HEK293 (cell line): ENCODE measurements at regions not wholly inside any gene's neighbourhood (a gene's known extent, or its start where the extent isn't known, plus 50 kb on each side); places are given as distances from the start of the nearest gene placed in this dataset.

ENCODE experiments used
- ZBTB7A ChIP-seq: fragments of 450-650 bp; formaldehyde crosslinking; IDR thresholded peaks from 2 replicates; pipeline ENCODE4 v1.5.1; 2016; ENCODE audit warnings: low read depth, missing biosample characterization, missing genetic modification characterization
- ZFP37 ChIP-seq: fragments of 450-650 bp; formaldehyde crosslinking; IDR thresholded peaks from 2 replicates; pipeline ENCODE4 v1.5.1; 2016; ENCODE audit warnings: missing biosample characterization, missing genetic modification characterization
- ZNF24 ChIP-seq: fragments of 450-650 bp; formaldehyde crosslinking; IDR thresholded peaks from 2 replicates; pipeline ENCODE4 v1.5.1; 2016; ENCODE audit warnings: missing biosample characterization, missing genetic modification characterization
- ZNF274 ChIP-seq, 2 experiments: fragments of 200-500 bp in 1 of 2; fragments of 450-650 bp in 1 of 2; sonication (Bioruptor generic) in 1 of 2; formaldehyde crosslinking in 1 of 2; IDR thresholded peaks; 2 replicates each; pipeline versions ENCODE4 v1.5.1 to v1.6.1; 2014 to 2016; ENCODE audit warnings: borderline replicate concordance in 1 of 2, inconsistent platforms in 1 of 2, low read length in 1 of 2, missing biosample characterization in 1 of 2, missing genetic modification characterization in 1 of 2
- ZNF501 ChIP-seq: fragments of 450-650 bp; formaldehyde crosslinking; IDR thresholded peaks from 2 replicates; pipeline ENCODE4 v1.5.1; 2016; ENCODE audit warnings: missing biosample characterization, missing genetic modification characterization
- ZNF654 ChIP-seq: fragments of 450-650 bp; formaldehyde crosslinking; IDR thresholded peaks from 2 replicates; pipeline ENCODE4 v1.5.1; 2016; ENCODE audit warnings: low read depth, missing biosample characterization, missing genetic modification characterization
- ZNF670 ChIP-seq: fragments of 450-650 bp; formaldehyde crosslinking; IDR thresholded peaks from 2 replicates; pipeline ENCODE4 v1.5.1; 2016; ENCODE audit warnings: missing biosample characterization, missing genetic modification characterization, low read depth
- ZNF776 ChIP-seq: fragments of 450-650 bp; formaldehyde crosslinking; IDR thresholded peaks from 2 replicates; pipeline ENCODE4 v1.5.0; 2017; ENCODE audit warnings: missing biosample characterization, missing genetic modification characterization, borderline replicate concordance
- TF ChIP-seq, protein P1 (sequence below): fragments of 450-650 bp; formaldehyde crosslinking; IDR thresholded peaks from 2 replicates; pipeline ENCODE4 v1.5.1; 2016; ENCODE audit warnings: missing biosample characterization, missing genetic modification characterization
- TF ChIP-seq, protein P2 (sequence below): fragments of 450-650 bp; formaldehyde crosslinking; IDR thresholded peaks from 2 replicates; pipeline ENCODE4 v1.5.1; 2016; ENCODE audit warnings: missing biosample characterization, missing genetic modification characterization
- TF ChIP-seq, protein P3 (sequence below): fragments of 450-650 bp; formaldehyde crosslinking; IDR thresholded peaks from 2 replicates; pipeline ENCODE4 v1.5.1; 2017; ENCODE audit warnings: missing biosample characterization, mild to moderate bottlenecking, missing genetic modification characterization, moderate library complexity

DNA sequence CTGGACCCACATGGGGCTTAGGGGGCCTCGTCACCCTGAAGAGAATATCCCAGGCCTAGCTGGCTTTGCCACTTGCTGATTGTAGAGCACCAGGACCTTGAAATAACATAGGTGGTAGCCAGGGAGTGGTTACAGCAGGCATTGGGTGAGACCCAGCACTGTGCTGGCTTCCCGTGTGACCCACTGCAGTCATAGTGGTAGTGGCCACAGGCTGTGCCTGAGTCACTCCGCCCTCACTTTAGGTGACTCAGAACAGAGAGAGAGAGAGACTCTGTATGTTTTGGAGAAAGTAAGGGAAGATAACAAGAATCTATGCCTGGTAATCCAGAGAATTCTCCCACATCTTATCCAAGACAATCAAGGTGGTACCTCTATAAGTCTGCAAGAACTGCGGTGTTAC is 98.7 kb upstream of the LHX8 start:
- TF ChIP-seq ZNF670 (tag by site-specific recombination), result no peak
- TF ChIP-seq ZFP37, result no peak
- TF ChIP-seq, protein P1, sequence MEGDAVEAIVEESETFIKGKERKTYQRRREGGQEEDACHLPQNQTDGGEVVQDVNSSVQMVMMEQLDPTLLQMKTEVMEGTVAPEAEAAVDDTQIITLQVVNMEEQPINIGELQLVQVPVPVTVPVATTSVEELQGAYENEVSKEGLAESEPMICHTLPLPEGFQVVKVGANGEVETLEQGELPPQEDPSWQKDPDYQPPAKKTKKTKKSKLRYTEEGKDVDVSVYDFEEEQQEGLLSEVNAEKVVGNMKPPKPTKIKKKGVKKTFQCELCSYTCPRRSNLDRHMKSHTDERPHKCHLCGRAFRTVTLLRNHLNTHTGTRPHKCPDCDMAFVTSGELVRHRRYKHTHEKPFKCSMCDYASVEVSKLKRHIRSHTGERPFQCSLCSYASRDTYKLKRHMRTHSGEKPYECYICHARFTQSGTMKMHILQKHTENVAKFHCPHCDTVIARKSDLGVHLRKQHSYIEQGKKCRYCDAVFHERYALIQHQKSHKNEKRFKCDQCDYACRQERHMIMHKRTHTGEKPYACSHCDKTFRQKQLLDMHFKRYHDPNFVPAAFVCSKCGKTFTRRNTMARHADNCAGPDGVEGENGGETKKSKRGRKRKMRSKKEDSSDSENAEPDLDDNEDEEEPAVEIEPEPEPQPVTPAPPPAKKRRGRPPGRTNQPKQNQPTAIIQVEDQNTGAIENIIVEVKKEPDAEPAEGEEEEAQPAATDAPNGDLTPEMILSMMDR (tag by site-specific recombination), result no peak
- TF ChIP-seq ZNF654 (tag by site-specific recombination), result no peak
- TF ChIP-seq ZNF24 (tag by site-specific recombination), result no peak
- TF ChIP-seq, protein P2, sequence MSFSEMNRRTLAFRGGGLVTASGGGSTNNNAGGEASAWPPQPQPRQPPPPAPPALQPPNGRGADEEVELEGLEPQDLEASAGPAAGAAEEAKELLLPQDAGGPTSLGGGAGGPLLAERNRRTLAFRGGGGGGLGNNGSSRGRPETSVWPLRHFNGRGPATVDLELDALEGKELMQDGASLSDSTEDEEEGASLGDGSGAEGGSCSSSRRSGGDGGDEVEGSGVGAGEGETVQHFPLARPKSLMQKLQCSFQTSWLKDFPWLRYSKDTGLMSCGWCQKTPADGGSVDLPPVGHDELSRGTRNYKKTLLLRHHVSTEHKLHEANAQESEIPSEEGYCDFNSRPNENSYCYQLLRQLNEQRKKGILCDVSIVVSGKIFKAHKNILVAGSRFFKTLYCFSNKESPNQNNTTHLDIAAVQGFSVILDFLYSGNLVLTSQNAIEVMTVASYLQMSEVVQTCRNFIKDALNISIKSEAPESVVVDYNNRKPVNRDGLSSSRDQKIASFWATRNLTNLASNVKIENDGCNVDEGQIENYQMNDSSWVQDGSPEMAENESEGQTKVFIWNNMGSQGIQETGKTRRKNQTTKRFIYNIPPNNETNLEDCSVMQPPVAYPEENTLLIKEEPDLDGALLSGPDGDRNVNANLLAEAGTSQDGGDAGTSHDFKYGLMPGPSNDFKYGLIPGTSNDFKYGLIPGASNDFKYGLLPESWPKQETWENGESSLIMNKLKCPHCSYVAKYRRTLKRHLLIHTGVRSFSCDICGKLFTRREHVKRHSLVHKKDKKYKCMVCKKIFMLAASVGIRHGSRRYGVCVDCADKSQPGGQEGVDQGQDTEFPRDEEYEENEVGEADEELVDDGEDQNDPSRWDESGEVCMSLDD, result no peak
- TF ChIP-seq ZNF501, result no peak
- TF ChIP-seq, protein P3, sequence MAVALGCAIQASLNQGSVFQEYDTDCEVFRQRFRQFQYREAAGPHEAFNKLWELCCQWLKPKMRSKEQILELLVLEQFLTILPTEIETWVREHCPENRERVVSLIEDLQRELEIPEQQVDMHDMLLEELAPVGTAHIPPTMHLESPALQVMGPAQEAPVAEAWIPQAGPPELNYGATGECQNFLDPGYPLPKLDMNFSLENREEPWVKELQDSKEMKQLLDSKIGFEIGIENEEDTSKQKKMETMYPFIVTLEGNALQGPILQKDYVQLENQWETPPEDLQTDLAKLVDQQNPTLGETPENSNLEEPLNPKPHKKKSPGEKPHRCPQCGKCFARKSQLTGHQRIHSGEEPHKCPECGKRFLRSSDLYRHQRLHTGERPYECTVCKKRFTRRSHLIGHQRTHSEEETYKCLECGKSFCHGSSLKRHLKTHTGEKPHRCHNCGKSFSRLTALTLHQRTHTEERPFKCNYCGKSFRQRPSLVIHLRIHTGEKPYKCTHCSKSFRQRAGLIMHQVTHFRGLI, result no peak
- no peak for TF ChIP-seq ZNF776 (tag by site-specific recombination)
- no peak for TF ChIP-seq ZBTB7A (tag by site-specific recombination)
- TF ChIP-seq ZNF274 (IDR thresholded peaks at IDR 0.05; ENCODE audit: low read length), result no peak
- no peak for TF ChIP-seq ZNF274 (tag by site-specific recombination; IDR thresholded peaks at IDR 0.05; ENCODE audit: borderline replicate concordance)
